ENCODE measurements at regions not wholly inside any gene's neighbourhood (a gene's known extent, or its start where the extent isn't known, plus 50 kb on each side); places are given as distances from the start of the nearest gene placed in this dataset.

DNA sequence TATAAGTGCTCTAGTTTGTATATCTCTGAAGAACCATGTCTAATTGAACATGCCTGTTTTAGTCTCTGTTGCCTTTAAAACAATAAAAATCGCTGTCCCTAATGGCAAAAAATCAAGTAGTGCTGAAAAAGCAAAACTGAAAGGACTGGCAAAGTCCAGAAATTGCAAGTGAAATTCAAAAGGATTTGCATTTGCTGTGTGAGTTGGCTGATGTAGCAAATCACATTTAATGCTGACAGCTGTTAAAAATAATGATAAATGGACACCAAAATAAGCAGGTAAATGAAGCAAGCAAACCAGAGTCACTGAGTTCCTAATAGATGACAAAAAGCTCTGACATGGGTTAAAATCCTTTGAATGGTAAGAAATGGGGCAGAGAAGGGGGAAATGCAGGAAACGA is 874.1 kb downstream of the GRM8 start:
- DNase-seq (ENCODE audit: low read depth) = no peak

- DNase-seq (ENCODE audit: low read depth) = no peak
Observed at GRCh38 chr7:126370038-126370668, 882.6 kb downstream of the GRM8 start.

- no peak for DNase-seq (ENCODE audit: low read depth)
Observed at GRCh38 chr7:126362746-126363145, 890.0 kb downstream of the GRM8 start.

DNA sequence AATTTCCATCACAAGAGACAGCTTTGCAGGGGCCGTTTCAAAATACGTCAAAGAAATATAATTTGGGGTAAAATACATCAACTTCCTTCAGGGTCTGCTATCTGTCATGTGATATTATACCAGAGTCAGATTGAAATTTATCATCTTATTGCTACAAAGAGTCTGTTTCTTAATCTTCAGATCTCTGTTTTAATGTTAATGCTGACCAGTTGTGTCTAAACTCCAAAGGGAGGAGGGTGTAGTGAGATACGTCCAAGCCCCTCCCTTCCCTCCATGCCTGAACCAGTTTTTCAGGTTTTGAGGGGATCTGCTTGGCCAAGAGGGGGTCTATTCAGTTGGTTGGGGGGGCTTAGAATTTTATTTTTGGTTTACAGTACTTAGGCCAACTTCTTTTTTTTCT is 891.6 kb downstream of the GRM8 start:
- no peak for DNase-seq (ENCODE audit: low read depth)

GRCh38 chr7:126339813-126340212 is 912.9 kb downstream of the GRM8 start:
- no peak for DNase-seq (ENCODE audit: low read depth)

GRCh38 chr7:126305671-126306070 is 947.1 kb downstream of the GRM8 start:
- DNase-seq (ENCODE audit: low read depth) = no peak

DNA sequence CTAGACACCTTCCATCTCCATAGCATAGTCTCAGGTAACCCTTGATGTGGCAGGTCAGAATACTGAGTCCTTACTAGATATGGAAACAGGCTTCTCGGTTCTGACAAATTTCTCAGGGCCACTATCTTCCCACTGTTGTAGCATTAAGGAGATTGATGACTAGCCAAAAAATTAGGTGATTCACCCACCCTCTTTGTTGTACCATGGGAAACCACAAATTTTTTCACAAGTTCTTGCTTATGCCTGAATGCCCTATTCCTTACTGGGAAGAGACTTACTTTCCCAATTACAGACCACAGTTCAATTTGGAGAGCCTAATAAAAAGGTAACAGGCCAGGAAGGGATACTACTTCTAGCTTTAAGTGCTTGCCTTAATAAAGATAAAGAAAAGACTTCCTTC is 948.8 kb downstream of the GRM8 start:
- DNase-seq (ENCODE audit: low read depth) = no peak

GRCh38 chr7:126302639-126303038 is 950.1 kb downstream of the GRM8 start:
- no peak for DNase-seq (ENCODE audit: low read depth)

- no peak for DNase-seq (ENCODE audit: low read depth)
Observed at GRCh38 chr7:126286317-126286716, 966.4 kb downstream of the GRM8 start.

- no peak for DNase-seq (ENCODE audit: low read depth)
Observed at GRCh38 chr7:126236261-126236660, 1016.5 kb downstream of the GRM8 start.

DNA sequence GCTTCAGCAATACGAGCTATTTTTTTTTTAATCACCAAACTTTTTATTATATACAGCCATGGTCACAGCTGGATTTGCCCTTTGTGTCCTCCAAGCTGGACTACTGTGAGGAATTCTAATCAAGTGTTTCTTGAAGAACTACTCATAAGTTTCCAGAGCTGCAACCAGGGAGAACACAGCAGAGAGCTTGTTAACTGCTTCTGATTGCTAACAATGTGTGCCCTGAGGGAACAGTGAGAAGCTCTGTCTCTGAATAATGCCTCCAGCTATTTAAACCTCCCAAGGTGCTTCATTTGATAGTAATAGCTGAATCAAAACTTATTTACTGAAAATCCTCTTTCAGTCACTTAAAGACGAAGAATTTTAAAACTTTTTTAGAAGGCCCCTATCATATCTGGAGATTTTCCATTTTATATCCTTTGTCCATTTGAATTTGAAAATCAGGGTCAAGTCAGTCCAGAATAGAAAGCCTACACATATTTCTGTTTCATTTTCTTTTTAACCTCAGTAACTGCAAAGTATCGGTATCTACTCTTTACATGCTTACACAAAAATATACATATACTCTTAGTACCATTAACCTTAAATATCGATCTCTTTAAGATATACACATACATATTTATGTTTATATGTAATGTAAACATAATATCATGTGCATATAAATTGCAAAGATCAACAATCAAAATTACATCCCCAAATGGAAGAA is 1024.2 kb downstream of the GRM8 start:
- no peak for DNase-seq (ENCODE audit: low read depth)

GRCh38 chr7:126227643-126228042 is 1025.1 kb downstream of the GRM8 start:
- no peak for DNase-seq (ENCODE audit: low read depth)

DNA sequence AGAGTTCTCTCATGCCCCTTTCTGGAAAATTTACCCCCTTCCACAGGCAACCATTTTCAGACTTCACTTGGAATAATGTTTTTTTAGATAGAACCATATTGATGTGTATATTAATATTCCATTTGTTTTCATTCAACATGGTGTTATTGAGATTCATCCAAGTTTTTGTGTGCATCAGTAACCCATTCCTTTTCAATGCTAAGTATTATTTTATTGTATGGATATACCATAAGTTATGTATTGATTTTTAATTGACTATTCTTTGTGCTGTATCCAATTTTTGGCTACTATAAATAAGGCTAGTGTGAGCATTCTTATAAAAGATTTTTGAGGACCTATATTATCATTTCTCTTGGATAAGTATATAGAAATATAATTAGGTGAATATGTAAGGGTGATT is 1025.7 kb downstream of the GRM8 start:
- no peak for DNase-seq (ENCODE audit: low read depth)

DNA sequence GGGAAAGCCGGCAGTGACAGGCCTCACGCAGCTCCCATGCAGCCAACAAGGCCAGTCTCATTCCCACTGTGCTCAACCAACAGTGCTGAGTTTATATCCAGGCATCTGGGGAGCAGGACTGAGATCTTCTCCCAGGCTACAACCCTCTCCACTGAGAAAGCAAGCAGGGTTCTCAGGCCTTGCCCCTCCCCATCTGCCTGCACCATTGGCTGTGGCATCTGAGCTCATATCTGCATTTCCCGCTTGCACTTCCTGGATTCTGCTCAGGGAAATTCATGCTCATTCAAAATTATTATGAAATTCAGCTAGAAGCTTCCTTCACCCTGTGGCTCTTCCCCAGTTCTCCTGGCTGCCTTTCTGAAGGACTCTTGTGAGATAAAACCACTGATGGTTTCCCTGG is 1029.0 kb downstream of the GRM8 start:
- no peak for DNase-seq (ENCODE audit: low read depth)

DNA sequence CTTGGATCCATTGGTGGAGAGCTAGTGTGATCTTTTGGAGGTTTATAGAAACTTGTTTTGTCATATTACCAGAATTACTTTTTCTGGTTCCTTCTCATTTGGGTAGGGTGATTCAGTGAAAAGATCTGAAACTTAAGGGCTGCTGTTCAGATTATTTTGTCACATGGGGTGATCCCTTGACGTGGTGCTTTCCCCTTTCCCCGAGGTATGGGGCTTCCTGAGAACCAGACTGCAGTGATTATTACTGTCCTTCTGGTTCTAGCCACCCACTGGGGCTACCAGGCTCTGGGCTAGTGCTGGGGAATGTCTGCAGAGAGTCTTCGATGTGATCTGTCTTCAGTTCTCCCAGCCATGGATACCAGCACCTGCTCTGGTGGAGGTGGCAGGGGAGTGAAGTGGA is 1030.0 kb downstream of the GRM8 start:
- DNase-seq (ENCODE audit: low read depth) = no peak

DNA sequence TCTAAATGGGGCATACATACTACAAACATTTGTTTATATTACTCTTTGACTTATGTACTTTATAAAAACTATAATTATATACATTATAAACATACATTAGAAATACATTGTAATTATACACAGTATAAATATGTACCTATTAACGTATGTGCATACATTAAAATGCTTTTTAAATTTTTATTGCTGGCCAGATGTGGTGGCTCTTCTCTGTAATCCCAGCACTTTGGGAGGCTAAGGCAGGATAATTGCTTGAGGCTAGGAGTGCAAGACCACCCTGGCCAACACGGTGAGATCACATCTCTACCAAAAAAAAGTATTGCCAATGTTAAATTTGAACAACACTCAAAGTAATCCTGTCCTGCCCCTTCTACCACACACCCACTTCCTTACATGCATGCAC is 1037.0 kb downstream of the GRM8 start:
- no peak for DNase-seq (ENCODE audit: low read depth)

GRCh38 chr7:126213876-126214275 is 1038.9 kb downstream of the GRM8 start:
- DNase-seq (ENCODE audit: low read depth) = no peak

GRCh38 chr7:126211875-126212274 is 1040.9 kb downstream of the GRM8 start:
- no peak for DNase-seq (ENCODE audit: low read depth)

- no peak for DNase-seq (ENCODE audit: low read depth)
Observed at GRCh38 chr7:126210707-126211106, 1042.0 kb downstream of the GRM8 start.

DNA sequence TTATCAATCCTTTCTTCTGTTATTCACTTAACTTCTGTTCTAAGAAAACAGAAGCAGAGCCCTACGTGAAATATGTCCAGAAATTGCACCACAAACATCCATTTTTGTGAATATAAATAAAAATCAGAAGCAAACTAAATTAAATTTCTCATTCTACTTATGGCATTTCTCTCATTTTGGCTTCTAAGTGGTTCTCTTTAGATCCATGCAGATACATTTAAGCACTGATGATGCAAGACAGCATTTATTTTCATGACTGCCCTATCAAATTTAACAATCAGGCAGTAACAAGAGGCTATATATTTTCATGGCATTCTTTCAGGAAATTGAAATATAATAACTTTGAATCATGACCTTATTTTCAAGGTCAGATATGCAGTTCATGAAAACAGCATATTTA is 1049.6 kb downstream of the GRM8 start:
- no peak for DNase-seq (ENCODE audit: low read depth)

DNA sequence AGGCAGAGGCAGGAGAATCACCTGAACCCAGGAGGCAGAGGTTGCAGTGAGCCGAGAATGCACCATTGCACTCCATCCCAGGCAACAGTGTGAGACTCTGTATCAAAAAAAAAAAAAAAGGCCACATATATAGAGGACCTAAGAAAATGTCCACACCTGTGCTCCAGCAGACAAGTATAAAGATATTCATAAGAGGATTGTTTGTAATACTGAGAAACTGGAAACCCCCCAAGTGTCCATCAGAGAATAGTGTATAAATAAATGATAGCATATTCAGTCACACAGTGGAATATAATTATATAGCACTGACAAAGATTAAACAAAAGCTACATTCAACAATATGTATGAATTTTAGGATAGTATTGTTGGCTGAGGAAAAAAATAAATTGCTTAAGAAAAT is 1050.6 kb downstream of the GRM8 start:
- no peak for DNase-seq (ENCODE audit: low read depth)

GRCh38 chr7:126185959-126186580 is 1066.7 kb downstream of the GRM8 start:
- no peak for DNase-seq (ENCODE audit: low read depth)

DNA sequence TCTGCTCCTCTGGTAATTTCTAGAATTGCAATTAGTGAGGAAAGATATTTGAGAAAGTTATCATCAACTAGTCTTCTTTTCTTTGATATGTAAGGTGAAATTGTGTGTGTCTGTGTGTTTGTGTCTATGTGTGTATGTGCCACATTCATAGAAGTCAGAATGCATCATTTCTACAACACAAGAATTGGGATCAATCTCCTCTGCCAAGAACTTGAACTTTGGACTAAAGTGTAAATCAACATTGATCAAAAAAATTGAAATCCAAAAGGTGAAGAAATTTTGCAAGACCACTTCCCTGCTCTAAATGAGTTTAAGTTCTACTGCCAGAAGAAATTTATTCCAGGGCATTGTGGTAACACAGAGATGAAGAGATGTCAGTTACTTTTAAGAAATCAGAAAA is 1072.8 kb downstream of the GRM8 start:
- DNase-seq (ENCODE audit: low read depth) = no peak

Measured in forelimb muscle (tissue), 1 donor.